ENCODE measurements at regions not wholly inside any gene's neighbourhood (a gene's known extent, or its start where the extent isn't known, plus 50 kb on each side); places are given as distances from the start of the nearest gene placed in this dataset.

DNA sequence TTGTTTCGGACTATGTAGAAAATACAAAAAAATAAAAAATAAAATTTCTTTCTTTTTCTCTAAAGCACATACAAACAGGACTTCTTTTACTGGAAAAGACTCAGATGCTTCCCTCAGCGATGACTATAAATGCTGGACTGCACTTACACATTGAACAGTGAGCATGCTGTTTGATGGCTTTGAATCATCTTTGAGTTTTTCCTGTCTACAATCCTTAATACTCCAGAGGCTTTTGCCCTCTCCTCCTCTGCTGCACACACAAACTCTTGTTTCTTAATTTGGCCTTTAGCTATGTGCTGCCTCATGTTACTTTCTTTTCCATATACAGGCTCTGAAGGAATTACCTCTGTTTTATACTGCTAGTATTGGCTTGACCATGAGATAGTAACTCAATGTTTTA is 575.1 kb downstream of the EPHA3 start:
- H3K27me3 ChIP-seq: no peaks in the 10 kb centered on the region
- H3K27ac ChIP-seq: no peak overlapping the region
- DNase-seq: no peak
- H3K4me3 ChIP-seq: no peak overlapping the region
- H3K36me3 ChIP-seq: peaks cover 0 to under 1% of the 10 kb centered on the region in 2 donors
- intact Hi-C loops (cut with DNase I; ENCODE audit: low total_unique reads): no loop called here
- TF ChIP-seq, protein P1, sequence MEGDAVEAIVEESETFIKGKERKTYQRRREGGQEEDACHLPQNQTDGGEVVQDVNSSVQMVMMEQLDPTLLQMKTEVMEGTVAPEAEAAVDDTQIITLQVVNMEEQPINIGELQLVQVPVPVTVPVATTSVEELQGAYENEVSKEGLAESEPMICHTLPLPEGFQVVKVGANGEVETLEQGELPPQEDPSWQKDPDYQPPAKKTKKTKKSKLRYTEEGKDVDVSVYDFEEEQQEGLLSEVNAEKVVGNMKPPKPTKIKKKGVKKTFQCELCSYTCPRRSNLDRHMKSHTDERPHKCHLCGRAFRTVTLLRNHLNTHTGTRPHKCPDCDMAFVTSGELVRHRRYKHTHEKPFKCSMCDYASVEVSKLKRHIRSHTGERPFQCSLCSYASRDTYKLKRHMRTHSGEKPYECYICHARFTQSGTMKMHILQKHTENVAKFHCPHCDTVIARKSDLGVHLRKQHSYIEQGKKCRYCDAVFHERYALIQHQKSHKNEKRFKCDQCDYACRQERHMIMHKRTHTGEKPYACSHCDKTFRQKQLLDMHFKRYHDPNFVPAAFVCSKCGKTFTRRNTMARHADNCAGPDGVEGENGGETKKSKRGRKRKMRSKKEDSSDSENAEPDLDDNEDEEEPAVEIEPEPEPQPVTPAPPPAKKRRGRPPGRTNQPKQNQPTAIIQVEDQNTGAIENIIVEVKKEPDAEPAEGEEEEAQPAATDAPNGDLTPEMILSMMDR (IDR thresholded peaks at IDR 0.05): no peak
- TF ChIP-seq POLR2A (IDR thresholded peaks at IDR 0.05): no peak
- no peaks in the 10 kb centered on the region for H3K9me3 ChIP-seq
- H3K4me1 ChIP-seq: no peaks in the 10 kb centered on the region

DNA sequence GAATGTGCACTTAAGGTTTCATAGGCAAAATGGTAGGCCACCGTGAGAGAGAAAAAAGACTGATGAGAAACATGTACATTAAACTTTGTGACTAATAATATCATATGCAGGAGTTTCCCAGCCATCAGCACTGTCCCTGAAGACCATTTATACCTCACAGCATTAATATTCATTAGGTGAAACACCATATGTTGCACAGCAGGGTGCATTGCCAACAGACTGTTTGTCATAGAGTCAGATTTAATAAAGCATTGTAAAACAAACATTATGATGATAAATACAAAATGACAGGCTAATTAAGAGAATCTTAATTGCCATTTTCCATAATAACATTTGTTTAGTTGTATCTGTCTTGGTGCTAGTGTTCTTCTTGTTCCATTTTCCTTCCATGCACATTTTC is 578.3 kb downstream of the EPHA3 start:
- H3K4me3 ChIP-seq: no peak overlapping the region

DNA sequence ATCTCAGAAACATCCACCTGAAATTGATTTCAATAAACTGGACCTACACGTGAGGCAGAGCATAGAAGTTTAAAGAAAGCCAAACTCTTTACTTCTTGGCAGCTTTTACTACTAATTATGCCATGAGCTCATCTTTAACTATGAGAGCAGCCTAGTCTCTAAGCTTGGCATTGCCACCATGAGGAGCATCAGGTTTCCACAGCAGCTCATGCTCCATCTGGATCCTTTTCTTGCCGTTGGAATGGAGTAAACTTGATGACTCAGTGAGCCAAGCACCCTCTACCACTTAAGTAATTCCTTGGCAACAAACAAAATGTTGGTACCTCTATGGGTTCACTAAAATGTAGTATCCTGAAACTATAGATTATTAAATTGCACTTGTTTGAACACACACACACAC is 583.2 kb downstream of the EPHA3 start:
- Histone ChIP-seq H3K9me3 (no peaks in the 10 kb centered on the region), H3K36me3 (peaks cover 0 to 3% of the 10 kb centered on the region in 2 donors), H3K27ac (no peak overlapping the region), H3K4me3 (no peak overlapping the region), H3K27me3 (no peaks in the 10 kb centered on the region), H3K4me1 (no peaks in the 10 kb centered on the region)
- intact Hi-C loops (cut with DNase I; ENCODE audit: low total_unique reads): no loop called here
- DNase-seq: no peak
- TF ChIP-seq, protein P1 (IDR thresholded peaks at IDR 0.05): no peak
- no peak for TF ChIP-seq POLR2A (IDR thresholded peaks at IDR 0.05)

More for the DNA sequence above, 578.3 kb downstream of the EPHA3 start:
- H3K27ac ChIP-seq: no peak overlapping the region
- H3K9me3 ChIP-seq: no peaks in the 10 kb centered on the region
- intact Hi-C loops (cut with DNase I; ENCODE audit: low total_unique reads): no loop called here
- no peaks in the 10 kb centered on the region for H3K27me3 ChIP-seq
- no peaks in the 10 kb centered on the region for H3K4me1 ChIP-seq
- H3K36me3 ChIP-seq: peaks cover 0 to 3% of the 10 kb centered on the region in 2 donors
- no peak for TF ChIP-seq POLR2A (IDR thresholded peaks at IDR 0.05)
- TF ChIP-seq, protein P1 (IDR thresholded peaks at IDR 0.05): no peak
- no peak for DNase-seq

DNA sequence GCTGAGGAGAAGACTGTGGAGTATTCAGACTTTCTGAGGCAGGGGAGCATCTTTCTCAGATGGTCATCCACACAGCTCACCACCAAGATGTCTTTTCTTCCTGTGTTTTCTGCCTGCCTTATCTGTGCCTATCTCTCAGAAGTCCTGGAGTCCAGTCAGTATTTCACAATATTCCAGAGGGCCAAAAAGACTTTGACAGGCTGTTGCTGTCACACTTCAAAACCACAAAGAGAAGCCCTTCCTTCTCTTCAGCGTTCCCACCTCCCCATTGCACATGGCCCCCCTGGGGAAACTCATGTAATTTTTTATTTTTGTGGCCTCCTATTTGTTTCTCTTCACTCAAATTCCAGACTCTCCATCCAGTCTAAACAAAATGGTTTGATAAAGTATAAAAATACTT is 585.2 kb downstream of the EPHA3 start:
- no peak for TF ChIP-seq POLR2A (IDR thresholded peaks at IDR 0.05)
- TF ChIP-seq, protein P1 (IDR thresholded peaks at IDR 0.05): no peak
- H3K36me3 ChIP-seq: peaks cover 0 to 2% of the 10 kb centered on the region in 2 donors
- intact Hi-C loops (cut with DNase I; ENCODE audit: low total_unique reads): no loop called here
- H3K27ac ChIP-seq: no peak overlapping the region
- no peaks in the 10 kb centered on the region for H3K9me3 ChIP-seq
- no peaks in the 10 kb centered on the region for H3K27me3 ChIP-seq
- H3K4me3 ChIP-seq: no peak overlapping the region
- H3K4me1 ChIP-seq: no peaks in the 10 kb centered on the region
- no peak for DNase-seq

DNA sequence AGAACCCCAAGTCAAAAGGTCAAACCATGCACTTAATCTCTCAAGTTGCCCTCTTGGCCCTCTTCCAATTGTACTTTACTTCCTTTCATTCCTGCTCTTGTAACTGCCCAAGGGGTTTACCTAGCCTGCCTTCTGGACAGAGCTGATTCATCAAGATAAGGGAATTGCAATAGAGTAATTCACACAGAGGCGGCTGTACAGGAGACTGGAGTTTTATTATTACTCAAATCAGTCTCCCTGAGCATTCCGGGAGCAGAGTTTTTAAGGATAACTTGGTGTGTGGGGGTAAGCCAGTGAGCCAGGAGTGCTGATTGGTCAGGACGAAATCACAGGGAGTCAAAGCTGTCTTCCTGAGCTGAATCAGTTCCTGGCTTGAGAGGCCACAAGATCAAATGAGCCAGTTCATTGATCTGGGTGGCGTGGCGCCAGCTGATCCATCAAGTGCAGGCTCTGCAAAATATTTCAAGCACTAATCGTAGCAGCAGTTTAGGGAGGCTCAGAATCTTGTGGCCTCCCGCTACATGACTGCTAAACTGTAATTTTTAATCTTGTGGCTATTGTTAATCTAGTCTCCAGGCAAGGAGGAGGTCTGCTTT is 590.0 kb downstream of the EPHA3 start:
- Histone ChIP-seq H3K27ac (no peak overlapping the region), H3K9me3 (no peaks in the 10 kb centered on the region), H3K36me3 (no peaks in the 10 kb centered on the region), H3K27me3 (no peaks in the 10 kb centered on the region), H3K4me1 (no peaks in the 10 kb centered on the region), H3K4me3 (no peak overlapping the region)
- DNase-seq: no peak
- TF ChIP-seq, protein P1 (IDR thresholded peaks at IDR 0.05): no peak
- intact Hi-C loops (cut with DNase I; ENCODE audit: low total_unique reads): no loop called here
